AG09309 (cell line): ENCODE measurements at regions not wholly inside any gene's neighbourhood (a gene's known extent, or its start where the extent isn't known, plus 50 kb on each side); places are given as distances from the start of the nearest gene placed in this dataset.
"Not testable (repeated sequence)": the region's sequence is repeated elsewhere in the genome, so short reads cannot be mapped to it uniquely, and the experiment has no call there.

Source experiments
- DNase-seq: peaks from one replicate; pipeline ENCODE4 v3.0.0-alpha.2; 2010; ENCODE audit warnings: low read depth
- H3K4me3 ChIP-seq: 2 replicates; pipeline ENCODE4 v1.5.1; 2011; ENCODE audit warnings: mild to moderate bottlenecking, low read depth, low read length, moderate library complexity; ENCODE audit not compliant: control insufficient read depth
- TF ChIP-seq, protein P1 (sequence below): IDR thresholded peaks from 2 replicates; pipeline ENCODE4 v1.5.1; 2011; ENCODE audit warnings: mild to moderate bottlenecking, low read depth, low read length, inconsistent platforms; ENCODE audit not compliant: insufficient read depth, control insufficient read depth; ENCODE audit errors: missing control alignments

DNA sequence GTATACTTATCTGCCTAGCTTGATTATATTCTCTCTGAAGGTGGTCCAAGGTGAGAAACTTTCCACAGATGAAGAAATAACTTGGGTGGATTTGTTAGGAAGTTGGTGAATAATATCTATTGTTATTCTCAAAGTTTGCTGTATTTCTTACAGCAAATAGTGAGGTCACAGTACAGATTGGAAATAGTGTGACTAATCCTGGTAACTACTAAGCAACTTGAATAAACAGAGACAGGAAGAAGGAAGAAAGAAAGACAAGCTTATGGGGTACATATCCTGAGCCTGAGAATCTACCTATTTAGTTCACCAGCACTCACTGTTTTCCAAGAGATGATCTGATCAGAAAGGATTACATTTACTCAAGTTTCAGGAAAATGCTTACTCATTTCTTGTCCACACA is 1416.1 kb downstream of the RPA4 start:
- TF ChIP-seq, protein P1, sequence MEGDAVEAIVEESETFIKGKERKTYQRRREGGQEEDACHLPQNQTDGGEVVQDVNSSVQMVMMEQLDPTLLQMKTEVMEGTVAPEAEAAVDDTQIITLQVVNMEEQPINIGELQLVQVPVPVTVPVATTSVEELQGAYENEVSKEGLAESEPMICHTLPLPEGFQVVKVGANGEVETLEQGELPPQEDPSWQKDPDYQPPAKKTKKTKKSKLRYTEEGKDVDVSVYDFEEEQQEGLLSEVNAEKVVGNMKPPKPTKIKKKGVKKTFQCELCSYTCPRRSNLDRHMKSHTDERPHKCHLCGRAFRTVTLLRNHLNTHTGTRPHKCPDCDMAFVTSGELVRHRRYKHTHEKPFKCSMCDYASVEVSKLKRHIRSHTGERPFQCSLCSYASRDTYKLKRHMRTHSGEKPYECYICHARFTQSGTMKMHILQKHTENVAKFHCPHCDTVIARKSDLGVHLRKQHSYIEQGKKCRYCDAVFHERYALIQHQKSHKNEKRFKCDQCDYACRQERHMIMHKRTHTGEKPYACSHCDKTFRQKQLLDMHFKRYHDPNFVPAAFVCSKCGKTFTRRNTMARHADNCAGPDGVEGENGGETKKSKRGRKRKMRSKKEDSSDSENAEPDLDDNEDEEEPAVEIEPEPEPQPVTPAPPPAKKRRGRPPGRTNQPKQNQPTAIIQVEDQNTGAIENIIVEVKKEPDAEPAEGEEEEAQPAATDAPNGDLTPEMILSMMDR = no peak

DNA sequence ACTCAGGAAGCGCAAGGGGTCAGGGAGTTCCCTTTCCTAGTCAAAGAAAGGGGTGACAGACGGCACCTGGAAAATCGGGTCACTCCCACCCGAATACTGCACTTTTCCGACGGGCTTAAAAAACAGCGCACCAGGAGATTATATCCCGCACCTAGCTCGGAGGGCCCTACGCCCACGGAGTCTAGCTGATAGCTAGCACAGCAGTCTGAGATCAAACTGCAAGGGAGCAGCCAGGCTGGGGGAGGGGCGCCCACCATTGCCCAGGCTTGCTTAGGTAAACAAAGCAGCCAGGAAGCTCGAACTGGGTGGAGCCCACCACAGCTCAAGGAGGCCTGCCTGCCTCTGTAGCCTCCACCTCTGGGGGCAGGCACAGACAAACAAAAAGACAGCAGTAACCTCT is 1416.8 kb downstream of the RPA4 start:
- not testable (repeated sequence) for DNase-seq, H3K4me3 ChIP-seq

More for the DNA sequence above, 1416.1 kb downstream of the RPA4 start:
- no peak overlapping the region for H3K4me3 ChIP-seq
- DNase-seq = no peak

DNA sequence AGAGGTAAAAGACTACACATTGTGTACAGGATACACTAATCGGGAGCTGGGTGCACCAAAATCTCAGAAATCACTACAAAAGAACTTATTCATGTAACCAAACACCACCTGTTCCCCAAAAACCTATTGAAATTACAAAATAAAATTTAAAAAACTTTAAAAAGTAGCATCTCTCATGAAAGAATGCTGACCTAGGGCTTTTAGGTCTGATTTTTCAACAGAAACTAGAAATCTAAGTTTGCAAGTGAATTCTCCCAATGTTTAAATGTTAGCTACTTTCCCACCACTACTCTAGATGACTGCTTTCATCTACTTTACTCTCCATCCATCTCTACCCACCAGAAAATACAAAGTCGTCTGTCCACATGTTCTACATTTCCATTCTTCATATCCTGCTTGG is 1447.7 kb downstream of the RPA4 start:
- TF ChIP-seq, protein P1 = no peak
- H3K4me3 ChIP-seq = no peak overlapping the region
- no peak for DNase-seq

DNA sequence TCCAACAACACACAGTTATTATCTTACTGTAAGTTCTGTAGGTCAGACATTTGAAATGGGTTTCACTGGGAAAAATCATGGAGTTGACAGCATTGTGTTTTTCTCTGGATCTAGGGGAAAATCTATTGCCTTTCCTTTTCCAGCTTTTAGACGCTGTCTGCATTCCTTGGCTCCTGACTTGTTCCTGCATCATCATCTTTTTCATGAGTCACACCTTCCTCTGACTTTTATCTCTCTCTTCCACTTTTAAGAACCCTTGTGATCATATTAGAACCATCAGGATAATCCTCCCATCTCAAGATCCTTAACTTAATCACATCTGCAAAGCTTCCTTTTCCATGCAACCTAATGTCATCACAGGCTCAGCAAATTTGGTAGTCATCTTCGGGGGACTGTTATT is 1454.8 kb downstream of the RPA4 start:
- no peak for DNase-seq
- TF ChIP-seq, protein P1 = no peak
- H3K4me3 ChIP-seq = no peak overlapping the region

DNA sequence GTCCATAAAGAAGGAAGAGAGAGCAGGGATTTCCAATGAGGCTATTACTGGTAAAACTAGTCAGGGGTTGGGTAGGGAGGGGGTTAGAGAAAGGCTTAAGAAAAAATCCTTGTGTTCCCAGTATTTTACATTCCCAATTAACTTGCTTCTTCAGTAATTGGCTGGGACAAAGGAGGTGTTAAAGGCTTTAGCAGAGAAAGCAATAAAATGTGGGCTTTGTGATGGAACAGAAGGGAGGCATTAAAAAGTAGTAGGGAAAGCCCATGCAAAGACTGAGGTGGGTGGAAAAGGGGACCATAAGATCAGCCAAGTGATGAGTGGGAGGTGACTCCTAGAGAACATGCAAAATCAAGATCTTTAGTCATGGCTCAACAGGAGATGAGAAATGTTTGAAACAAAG is 1467.2 kb downstream of the RPA4 start:
- TF ChIP-seq, protein P1 = no peak
- DNase-seq = no peak
- H3K4me3 ChIP-seq = no peak overlapping the region

DNA sequence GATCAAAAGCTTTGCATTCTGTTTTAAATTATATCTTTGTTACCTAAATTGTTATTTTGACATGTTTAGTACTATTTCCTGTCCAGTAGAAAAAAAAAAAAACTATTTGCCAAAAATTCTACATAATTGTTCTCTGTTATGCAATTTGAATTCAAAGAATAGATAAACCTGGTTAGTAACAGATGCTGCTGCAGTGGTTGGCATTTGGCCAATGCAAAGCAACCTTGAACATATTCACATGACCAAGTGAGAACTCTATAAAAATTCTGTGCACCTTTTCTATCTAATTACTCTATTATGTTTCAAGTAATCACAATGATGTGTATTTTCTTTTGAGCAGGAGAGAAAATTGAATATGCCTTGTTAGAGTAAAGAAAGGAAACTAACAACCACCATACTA is 1473.4 kb downstream of the RPA4 start:
- no peak overlapping the region for H3K4me3 ChIP-seq
- no peak for DNase-seq
- TF ChIP-seq, protein P1 = no peak

DNA sequence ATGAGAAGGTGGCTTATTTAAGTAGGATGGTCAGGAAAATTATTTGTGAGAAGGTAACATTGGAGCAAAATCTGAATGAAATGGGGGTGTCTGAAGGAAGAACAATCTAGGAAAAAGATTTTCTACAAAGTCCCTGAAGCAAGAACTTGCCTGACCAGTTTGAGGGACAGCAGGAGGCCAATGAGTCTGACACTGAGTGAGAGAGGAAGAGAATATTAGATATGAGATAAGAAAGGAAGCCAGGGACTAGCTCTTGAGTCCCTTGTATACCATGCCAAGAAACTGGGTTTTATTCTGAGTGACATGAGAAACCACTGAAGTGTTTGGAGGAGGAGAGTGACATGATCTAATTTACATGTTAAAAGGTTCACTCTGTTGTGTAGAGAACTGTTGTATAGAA is 1478.9 kb downstream of the RPA4 start:
- TF ChIP-seq, protein P1 = no peak
- H3K4me3 ChIP-seq = no peak overlapping the region
- DNase-seq = no peak
